Ureter (tissue), 1 donor: ENCODE measurements at regions not wholly inside any gene's neighbourhood (a gene's known extent, or its start where the extent isn't known, plus 50 kb on each side); places are given as distances from the start of the nearest gene placed in this dataset.

Source experiments
- DNase-seq: peaks from one replicate; pipeline ENCODE4 v3.0.0-alpha.2; 2020; ENCODE audit warnings: low spot score
- donor health status: DM: yes; HTN: yes; CAD: no.

DNA sequence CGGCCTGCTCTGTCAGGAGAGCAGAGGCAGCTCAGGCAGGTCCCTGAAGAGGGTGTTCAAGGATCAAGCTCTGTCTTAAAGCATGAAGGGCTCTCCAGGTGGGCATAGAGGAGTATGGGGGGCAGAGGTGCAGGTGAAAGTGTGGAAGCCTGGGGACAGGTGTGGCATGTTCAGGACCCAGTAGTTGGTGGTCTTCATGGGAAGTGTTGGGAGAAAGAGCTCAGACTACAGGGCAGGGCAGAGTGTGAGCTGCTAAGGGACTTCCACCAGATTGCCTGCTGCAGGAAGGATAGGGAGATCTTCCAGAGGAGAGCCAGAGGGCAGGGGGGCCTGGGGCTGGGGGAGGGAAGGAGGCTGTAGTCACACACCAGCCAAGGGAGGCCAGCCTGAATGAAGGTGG, 156.5 kb upstream of the GDF10 start:
- no peak for DNase-seq

DNA sequence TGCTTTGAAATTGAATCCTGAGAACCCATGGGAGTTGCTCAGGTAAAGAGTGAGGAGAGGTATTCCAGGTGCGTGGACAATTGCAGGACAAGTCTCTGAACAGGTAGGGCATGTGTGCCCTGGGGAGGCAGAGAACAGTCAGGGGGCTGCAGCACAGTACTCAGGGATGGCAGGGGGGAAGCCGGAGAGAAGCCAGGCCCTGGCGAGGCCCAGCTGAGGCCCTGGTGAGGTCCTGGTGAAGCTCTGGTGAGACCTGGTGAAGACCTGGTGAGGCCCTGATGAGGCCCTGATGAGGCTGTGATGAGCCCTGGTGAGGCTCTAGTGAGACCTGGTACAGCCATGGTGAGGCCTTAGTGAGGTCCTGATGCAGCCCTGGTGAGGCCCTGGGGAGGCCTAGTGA, 155.5 kb upstream of the GDF10 start:
- no peak for DNase-seq

DNA sequence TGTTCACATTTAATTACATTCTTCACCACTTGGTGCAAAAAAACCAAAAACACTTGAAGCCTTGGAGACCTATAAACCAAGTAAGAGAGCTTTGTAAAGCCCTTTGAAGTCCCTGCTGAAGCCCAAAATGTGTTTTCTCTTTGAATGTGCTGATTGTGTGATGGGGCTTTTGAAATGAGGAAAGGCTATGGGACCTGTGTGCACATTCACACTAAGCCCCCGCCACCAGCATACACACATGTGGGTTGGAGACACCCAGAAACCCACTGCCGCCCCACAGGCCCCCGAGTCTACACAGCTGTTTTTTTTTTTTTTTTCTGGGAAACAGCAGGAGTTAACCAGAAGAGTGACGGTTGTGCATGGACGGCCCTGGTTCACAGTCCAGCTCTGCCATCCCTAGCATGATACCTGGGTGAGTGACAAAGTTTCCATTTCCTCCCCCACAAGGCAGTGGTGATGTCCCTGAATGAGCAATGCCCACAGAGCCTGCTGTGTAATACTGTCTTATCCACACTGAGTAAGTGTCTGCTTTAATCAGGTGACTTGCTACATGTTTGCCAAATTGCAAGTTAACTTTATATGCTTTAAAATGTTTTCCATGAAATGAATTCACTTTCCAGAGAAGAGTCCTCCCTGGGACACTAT, 154.6 kb upstream of the GDF10 start:
- DNase-seq, result no peak

DNA sequence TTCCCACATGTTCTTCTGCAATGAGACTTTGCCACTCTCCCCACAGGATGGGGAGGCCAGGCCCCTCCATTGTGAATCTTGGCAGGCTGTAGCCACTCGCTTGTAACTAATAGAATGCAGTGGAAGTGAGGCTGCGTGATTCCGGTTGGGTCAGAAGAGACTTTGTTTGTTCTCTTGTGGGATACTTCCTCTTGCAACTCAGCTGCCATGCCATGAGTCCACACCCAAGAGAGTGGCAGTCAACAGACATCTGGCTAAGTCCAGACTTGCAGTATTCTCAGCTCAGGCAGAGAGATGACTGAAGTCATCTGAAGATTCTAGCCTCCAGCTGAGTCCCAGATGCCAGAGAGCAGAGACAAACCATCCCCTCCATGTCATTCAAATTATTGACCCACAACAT, 153.4 kb upstream of the GDF10 start:
- peak; percentile 68 for DNase-seq

DNA sequence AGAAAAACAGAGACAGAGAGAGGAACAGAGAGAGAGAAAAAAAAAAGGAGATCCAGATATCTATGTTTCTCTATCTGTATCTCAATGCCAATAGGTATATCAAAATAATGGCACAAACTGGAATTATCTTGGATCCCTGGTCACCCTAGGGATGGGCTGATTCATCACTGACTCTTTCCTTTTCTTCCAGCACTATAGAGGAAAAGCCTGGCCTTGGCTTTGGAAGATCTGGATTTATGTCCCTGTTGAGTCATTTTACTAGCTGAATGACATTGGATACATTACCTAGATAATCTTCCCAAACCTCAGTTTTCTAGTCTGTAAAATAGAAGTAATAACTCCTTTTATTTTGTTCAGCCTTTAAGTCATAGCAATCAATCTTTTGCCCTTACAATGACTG, 152.8 kb upstream of the GDF10 start:
- no peak for DNase-seq

DNA sequence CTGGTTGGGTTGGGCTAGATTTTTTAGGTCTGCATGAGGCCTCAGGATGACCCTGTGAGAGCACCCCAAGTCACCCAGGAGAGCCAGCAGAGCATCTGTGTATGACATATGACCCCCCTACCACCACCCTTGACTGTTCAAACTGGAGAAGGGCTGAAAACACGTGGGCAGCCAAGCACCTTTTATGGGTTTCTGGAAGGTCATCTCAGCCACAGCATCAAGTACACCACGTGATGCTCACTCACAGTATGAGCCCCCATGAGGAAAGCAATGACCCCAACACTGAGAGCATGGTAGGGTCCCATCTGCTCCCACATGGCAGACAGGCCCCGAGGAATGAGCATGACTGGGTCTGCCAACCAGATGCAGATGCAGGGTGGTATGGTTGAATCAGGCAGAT, 149.4 kb upstream of the GDF10 start:
- DNase-seq, result no peak

DNA sequence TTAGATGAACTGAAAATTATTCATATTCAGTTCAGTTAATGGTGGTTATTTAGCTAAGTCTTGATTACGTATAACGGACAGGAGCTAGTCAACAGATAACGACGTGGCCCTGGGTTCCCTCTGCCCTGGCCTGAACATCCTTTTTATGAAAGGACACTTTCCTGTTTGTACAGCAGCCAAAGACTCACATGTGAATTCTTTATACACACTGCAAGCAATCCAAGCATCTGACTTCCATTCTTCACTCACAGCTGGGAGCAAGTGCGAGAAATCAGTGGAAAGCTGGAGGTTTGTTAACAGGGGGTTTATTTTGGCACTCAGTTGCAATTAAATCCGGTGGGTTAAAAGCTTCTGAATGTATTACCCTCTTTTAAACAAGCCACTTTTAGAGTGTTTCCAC, 148.1 kb upstream of the GDF10 start:
- DNase-seq, result no peak

DNA sequence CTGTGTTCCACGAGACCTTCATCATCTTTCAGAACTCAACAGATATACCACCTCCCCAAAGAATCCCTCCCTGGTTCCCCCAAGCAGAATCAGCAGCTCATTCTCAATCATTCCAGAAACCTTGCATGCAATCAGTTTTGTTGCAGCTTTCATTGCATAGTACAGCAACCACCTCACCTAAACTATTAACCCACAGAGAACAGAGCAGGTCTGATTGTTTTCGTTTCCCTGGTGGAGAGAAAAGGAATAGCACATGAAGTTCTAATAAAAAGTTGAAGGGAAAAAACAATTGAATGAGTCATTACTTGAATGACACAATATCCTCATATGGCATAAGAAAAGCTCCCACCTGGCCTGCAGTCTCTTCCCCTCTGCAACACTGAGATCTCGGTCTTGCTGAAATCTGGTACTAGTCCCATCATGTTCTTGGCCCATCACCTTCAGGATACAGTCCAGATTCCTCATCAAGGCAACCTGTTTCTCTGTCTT, 147.1 kb upstream of the GDF10 start:
- no peak for DNase-seq

DNA sequence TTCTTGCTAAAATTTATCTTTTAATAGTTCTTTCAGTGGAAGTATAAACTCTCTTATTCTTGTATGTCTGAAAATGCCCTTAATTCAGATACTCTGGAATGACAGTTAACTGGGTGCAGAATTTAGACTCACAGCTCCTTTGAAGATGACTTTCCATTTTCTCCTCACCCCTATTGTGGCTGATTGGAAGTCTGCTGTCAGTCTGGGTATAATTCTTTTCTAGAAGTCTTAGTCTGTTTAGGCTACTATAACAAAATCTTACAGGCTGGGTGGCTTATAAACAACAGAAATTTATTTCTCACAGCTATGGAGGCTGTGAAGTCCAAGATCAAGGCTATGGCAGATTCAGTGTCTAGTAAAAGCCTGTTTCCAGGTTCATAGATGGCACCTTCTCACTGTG, 145.2 kb upstream of the GDF10 start:
- no peak for DNase-seq

DNA sequence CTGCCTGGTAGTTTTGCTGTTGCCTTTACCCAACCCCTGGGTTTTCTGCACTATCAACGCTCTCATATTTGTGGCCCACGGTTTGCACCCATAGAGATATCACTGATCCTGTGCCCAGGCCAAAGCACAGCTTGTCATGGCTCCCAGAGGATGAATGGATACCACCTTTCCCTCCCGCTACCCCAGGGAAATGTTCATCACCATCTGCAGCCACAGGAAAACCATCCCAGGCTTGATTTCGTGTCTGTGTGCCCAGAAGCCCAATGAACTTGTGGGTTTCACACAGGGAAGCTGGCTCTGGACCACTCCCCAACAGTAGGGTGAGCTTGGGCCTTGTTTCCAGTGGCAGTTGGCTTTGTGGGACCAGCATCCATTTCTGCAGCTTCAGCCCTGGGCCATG, 143.1 kb upstream of the GDF10 start:
- no peak for DNase-seq

DNA sequence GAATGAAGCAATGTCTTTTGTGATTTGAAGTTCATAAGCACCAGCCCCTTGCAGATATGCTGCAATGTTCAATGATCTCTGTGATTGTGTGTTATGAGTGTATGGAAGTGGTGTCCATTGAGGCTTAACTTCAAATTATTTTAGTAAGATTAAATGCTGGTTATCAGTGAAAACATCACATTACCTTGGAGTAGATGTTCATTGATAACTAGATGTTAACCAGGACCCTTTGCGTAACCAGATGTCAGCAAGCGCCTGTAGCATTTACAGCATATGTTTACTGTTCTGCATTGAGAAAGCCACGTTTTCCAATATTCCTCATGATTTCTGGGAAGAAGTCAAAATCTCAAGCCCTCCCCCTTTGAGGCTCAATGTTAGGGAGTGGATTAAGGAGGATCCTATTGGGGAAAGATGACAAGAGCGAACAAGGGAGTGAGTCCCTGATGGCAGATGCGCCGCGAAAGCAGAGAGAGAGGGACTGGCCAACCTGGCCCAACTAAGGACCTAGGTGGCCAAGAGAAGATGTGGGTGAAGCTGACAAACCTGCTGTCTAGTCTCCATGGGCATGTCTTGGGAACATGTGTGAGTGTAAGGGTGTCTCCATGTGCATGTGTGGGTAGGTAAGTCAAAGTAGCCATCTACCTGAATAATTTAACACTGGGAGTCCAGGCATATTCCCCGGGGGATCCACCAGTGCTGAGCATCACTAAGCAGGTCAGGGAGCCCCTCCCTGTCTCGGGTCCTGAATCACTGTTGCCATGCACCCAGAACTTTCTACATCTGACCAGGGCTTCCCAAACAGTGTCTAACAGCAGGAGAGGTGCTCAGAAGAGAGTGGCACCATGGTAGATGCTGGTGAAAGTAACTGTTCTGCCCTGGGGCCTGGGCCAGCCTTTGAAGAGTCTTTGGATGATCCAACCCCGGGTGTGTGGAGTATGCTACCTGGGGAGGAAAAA, 141.6 kb upstream of the GDF10 start:
- no peak for DNase-seq

DNA sequence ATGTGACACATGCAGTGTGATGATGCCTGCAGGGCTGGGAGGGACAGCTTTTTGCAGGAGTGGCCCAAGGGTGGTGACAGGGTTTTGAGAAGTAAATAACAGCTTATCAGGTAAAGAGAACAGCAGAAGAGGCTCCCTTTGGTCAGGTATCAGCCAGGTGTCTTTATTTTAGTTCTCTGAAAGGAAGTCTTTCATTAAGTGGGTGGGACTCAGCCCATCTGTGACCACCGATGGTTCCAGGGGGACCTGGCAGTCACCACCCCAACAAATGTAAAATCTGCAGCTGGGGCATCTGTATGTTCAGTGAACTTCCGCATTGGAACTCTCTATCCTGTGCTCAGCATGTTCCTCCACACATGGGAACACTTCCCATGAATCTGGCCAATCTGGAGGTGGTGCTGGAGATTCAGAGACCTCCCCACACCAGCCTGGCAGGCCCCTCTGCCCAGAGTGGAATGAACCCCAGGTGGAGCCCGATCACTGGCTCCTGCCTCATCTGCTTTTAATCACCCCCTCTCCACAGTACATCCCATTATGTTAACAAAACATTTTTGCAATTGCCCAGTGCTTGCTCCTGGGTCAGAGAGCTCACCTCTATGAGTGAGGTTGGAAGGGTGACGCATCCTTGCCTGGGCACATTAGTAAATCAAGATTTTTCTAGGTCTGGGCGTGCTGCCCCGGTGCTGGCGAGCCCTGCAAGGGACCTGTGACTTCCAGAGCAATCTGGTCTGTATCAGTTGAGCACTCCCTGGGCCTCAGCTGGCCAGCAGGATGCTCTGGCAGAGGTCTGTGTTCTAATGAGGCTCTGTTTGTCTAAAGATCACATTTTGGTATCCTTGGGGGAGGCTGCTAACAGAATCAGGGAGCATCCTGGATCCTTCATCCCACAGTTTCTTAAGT, 140.4 kb upstream of the GDF10 start:
- DNase-seq, result no peak

DNA sequence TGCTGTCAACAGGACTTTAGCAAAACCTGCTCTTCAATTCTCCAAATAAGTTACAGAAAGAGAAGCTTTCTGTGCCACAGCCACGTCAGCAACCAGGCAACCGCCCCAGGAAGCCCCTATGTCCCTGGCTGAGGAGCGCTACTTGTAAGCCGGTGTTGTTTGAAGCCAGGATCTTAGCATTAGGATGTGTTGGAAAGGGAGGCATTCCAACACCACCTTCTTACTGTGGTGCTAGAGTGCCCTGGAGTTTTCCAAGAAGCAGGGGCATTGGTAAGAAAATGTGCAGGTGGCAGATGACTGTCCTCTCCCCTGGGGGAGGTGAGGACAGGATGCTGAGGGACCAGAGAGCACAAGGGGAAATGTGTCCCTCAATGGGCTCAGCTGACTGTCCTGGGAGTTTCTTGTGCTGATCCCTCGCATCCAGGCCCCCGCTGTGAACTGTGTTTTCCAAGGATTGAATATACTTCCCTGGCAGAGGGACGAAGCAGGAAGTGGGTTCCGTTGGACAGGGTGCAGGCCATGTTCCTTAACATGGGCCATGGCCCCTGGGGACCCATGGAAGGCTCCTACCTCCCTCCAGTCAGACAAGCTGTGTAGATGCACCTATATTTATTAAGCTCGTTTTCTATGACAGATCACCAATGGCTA, 139.6 kb upstream of the GDF10 start:
- DNase-seq, result no peak

DNA sequence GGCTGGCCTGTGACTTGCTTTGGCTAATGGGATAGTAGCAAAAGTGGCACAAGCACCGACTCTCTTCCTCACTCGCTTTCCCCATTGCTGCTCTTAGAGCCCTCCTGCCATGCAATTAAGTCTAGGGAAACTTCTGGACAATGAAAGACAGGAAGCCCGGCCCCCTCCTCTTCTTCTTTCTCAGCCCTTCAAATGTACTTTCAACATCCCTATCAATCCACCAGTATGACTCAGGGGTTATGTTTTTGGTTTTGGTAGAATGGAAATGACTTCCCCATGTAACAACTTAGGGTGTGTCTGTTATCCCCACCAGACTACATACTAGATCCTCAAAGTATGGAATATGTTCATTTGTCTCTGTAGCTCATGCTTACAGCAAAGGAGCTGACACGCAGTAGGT, 139.0 kb upstream of the GDF10 start:
- no peak for DNase-seq

DNA sequence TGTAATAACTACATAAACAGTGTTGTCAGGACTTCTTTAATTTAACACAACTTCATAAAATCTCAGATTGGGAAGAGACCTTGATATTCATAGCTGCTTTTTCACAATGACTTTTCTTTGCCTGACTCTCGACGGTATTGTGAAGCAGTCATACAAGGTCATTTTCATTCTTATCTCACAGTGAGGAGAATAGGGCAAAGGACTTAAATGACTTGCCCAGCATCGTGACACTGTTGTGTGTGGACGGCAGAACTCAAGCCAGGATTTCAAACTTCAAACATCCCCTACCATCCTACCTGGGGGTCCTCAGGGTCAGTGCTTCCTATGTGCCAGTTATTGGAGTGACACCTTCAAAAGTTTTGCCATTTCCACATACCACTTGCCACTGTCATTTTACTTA, 138.5 kb upstream of the GDF10 start:
- DNase-seq, result no peak

DNA sequence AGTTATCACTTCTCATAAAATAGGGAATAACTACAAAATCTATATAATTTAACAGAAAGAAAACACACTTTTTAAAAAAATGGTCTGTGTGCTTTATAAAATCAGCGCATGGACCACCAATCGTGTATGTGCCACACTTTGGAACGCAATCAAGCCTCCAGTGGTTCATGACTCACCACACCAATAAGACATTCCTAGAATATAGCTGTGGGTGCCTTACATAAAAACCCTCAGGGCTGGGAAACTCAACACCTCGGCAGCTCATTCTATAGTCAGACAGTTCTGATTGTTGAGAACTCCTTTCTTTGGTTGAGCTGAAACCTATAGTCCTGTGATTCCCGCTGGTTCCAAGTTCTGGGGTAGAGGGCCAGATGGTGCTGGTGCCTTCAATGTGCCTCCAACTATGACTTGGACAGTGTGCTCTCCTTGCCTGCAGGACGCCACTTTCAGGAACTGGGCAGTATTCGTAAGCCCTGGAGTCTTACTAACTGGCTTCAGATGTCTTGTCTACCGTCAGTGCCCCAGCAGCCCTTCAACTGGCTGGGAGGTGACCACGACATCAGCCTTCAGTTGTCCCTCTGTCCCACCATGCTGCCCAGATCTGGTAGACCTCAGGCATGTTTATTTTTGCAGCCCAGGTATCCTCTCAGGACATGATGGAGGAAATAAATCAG, 135.7 kb upstream of the GDF10 start:
- DNase-seq, result no peak

DNA sequence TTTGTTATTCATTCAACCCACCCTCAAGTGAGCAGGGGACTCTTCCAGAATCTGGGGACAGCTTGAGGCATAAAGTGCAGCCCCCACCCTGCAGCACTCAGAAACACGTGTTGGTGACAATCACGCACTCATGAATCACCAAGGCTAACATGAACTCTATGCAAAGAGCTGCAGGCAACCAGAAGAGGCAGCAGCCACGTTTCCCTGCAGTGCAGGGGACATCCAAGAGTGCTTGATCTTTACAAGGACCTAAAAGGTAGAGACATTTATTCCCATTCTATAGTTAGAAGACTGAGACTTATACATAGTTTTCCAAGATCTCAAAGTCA, 135.2 kb upstream of the GDF10 start:
- no peak for DNase-seq

DNA sequence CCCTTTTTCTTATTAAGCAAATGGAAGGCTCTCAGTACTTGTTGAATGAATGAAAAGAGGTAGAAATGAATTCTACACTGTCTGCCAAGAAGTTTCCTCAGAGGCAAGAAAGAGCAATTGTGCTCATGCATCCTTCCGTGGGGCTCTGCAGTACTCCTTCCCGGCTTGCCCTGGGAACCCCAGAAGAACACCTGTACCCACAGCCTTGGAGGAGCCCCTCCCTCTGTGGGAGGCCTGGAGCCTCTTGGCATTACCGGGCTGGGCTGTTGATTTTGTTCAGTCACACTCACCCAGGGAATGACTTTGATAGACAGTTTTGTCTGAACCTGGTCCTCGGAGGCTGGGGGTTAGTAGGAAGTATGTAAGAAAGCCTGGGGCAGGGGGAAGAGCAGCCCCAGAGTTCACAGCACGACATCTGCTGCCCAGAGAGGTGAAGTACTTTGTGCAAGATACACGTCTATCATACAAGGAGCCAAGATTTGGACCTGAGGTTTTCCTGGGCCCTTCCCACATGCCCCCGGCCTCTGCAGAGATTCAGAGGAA, 134.8 kb upstream of the GDF10 start:
- no peak for DNase-seq

DNA sequence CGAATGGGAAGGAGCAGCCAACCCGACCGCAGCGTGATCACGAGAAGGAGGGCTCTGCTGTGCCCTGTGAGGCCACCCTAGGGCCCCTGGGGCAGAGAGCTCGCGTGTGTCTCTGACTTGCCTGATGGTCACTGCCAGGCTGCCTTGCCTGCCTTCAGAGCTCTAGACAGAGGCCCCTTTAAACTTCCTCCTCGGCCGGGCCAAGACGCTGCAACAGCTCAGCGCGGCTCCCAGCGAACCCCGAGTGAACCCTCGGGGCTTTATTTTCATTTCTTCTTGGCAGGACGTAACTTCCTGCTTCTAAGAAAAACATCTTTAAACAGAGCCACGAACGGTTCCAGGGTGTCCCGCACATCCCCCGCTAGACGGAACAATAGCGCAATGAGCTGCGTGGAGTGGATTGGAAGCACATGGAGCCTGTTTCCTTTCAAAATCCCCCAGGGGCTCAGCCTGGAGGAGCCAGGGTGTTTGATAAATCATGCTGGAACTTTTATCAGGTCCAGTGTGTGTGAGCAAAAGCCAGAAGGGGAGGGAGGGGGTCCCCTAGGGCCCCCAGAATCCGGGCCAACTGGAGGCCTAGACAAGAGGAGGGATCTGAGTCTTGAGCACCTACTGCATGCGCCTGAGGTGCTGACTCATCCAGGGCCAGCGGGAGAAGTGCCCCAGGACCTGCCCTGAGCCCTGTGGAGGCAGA, 134.1 kb upstream of the GDF10 start:
- peak; percentile 74 for DNase-seq

DNA sequence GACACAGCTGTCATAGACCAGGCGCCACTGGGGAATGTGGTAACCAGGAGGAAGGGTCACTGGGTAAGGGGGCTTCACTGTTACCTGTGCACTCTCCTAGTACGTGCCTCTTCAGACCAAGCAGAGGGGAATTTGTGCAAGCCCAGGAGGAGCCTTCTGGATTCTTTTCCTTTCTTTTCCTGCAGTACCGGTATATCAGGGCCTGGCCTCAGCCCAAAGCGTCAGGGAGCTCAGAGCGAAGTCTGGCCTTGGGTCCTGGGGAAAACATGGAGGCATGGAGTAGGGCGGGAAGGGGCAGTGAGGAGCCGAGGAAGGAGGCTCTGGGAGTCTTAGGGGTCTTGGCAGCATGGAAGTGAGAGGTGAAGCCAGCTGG, 133.6 kb upstream of the GDF10 start:
- DNase-seq, result no peak
